IMR-90 (cell line): ENCODE measurements at regions not wholly inside any gene's neighbourhood (a gene's known extent, or its start where the extent isn't known, plus 50 kb on each side); places are given as distances from the start of the nearest gene placed in this dataset.

Experiments
- ATAC-seq: fragments of 200-7000 bp; cut with Tn5 transposase; 2 replicates; pipeline ENCODE4 v1.9.1; 2020; ENCODE audit warnings: low read depth, mild to moderate bottlenecking, moderate library complexity
- BruUV-seq: library from RNA; stranded (reverse); fragments of 400-500 nt; replicated peaks from 2 replicates; lab custom pipeline; 2021; lab: Mats Ljungman, UMichigan
- CTCF ChIA-PET: fragments of 300-600 bp; formaldehyde crosslinking; extraction: SDS; loops from one replicate; lab custom pipeline; 2021; ENCODE audit warnings: antibody characterized with exemption; lab: Yijun Ruan, JAX
- POLR2A ChIA-PET: fragments of 300-600 bp; sonication (Branson Sonifier 250); formaldehyde crosslinking; loops from one replicate; lab custom pipeline; 2022; ENCODE audit warnings: antibody characterized with exemption; ENCODE audit not compliant: unreplicated experiment; lab: Charles Lee
- DNase-seq: peaks from one replicate; pipeline ENCODE4 v3.0.0; 2013
- H2AFZ ChIP-seq: replicated peaks from 2 replicates; pipeline ENCODE3; 2013; ENCODE audit warnings: low read length, mild to moderate bottlenecking; ENCODE audit not compliant: poor library complexity
- H2AK5ac ChIP-seq: 2 replicates; pipeline ENCODE4 v1.6.1; 2013; ENCODE audit warnings: low read depth, low read length, inconsistent platforms
- H2AK9ac ChIP-seq: replicated peaks from 2 replicates; pipeline ENCODE3; 2013; ENCODE audit warnings: mild to moderate bottlenecking, low read depth, low read length, moderate library complexity; ENCODE audit not compliant: poor library complexity
- H2BK120ac ChIP-seq: 2 replicates; pipeline ENCODE4 v1.6.1; 2013; ENCODE audit warnings: low read depth, low read length, inconsistent platforms
- H2BK15ac ChIP-seq: 3 replicates; pipeline ENCODE4 v1.6.1; 2013; ENCODE audit warnings: low read depth, low read length, inconsistent platforms
- H2BK20ac ChIP-seq: 2 replicates; pipeline ENCODE4 v1.6.1; 2013; ENCODE audit warnings: low read depth, mild to moderate bottlenecking, inconsistent platforms, low read length, moderate library complexity
- H2BK5ac ChIP-seq: 2 replicates; pipeline ENCODE4 v1.6.1; 2013; ENCODE audit warnings: mild to moderate bottlenecking, low read depth, low read length, inconsistent platforms; ENCODE audit not compliant: poor library complexity, severe bottlenecking
- H3K14ac ChIP-seq: replicated peaks from 2 replicates; pipeline ENCODE4 v1.6.1; 2013; ENCODE audit warnings: low read depth, low read length, inconsistent platforms
- H3K18ac ChIP-seq: 2 replicates; pipeline ENCODE4 v1.6.1; 2013; ENCODE audit warnings: low read depth, low read length, control low read depth
- H3K23ac ChIP-seq: 2 replicates; pipeline ENCODE4 v1.6.1; 2013; ENCODE audit warnings: low read depth, low read length, inconsistent platforms
- H3K27ac ChIP-seq: 2 replicates; pipeline ENCODE4 v1.5.1; 2013; ENCODE audit warnings: mild to moderate bottlenecking, control low read depth, low read length; ENCODE audit not compliant: insufficient read depth
- H3K27me3 ChIP-seq: 2 replicates; pipeline ENCODE4 v1.6.1; 2013; ENCODE audit warnings: low read length; ENCODE audit not compliant: control insufficient read depth, insufficient read depth
- H3K36me3 ChIP-seq: 2 replicates; pipeline ENCODE4 v1.6.1; 2013; ENCODE audit warnings: low read length, mixed read lengths; ENCODE audit not compliant: control insufficient read depth, insufficient read depth
- H3K4ac ChIP-seq: 2 replicates; pipeline ENCODE4 v1.6.1; 2013; ENCODE audit warnings: low read depth, low read length, inconsistent platforms
- H3K4me1 ChIP-seq: 2 replicates; pipeline ENCODE4 v1.6.1; 2013; ENCODE audit warnings: low read length, mixed read lengths; ENCODE audit not compliant: control insufficient read depth, insufficient read depth
- H3K4me2 ChIP-seq: 2 replicates; pipeline ENCODE4 v1.6.1; 2013; ENCODE audit warnings: low read depth, mild to moderate bottlenecking, control low read depth, low read length, moderate library complexity
- H3K4me3 ChIP-seq: 2 replicates; pipeline ENCODE4 v1.5.1; 2013; ENCODE audit warnings: low read depth, mild to moderate bottlenecking, control low read depth, low read length, moderate library complexity; ENCODE audit not compliant: insufficient read depth
- H3K56ac ChIP-seq: 2 replicates; pipeline ENCODE4 v1.6.1; 2013; ENCODE audit warnings: low read length, inconsistent platforms; ENCODE audit not compliant: insufficient read depth; ENCODE audit errors: extremely low read depth
- H3K79me1 ChIP-seq, 2 experiments: 2 replicates each; pipeline ENCODE4 v1.6.1; 2013; ENCODE audit warnings: low read length in 2 of 2, inconsistent platforms in 1 of 2, low read depth in 1 of 2
- H3K9ac ChIP-seq: 2 replicates; pipeline ENCODE4 v1.6.1; 2013; ENCODE audit warnings: low read depth, low read length, control low read depth
- H3K9me1 ChIP-seq: 2 replicates; pipeline ENCODE4 v1.6.1; 2013; ENCODE audit warnings: low read length, inconsistent platforms; ENCODE audit not compliant: insufficient read depth
- H3K9me3 ChIP-seq: 2 replicates; pipeline ENCODE4 v1.6.1; 2013; ENCODE audit warnings: low read length; ENCODE audit not compliant: control insufficient read depth, insufficient read depth
- H4K20me1 ChIP-seq: 2 replicates; pipeline ENCODE4 v1.6.1; 2013; ENCODE audit warnings: low read length, inconsistent platforms; ENCODE audit not compliant: insufficient read depth
- H4K5ac ChIP-seq: 2 replicates; pipeline ENCODE4 v1.6.1; 2013; ENCODE audit warnings: mild to moderate bottlenecking, low read depth, low read length, control low read depth
- H4K8ac ChIP-seq, 2 experiments: 2 replicates each; pipeline ENCODE4 v1.6.1; 2013; ENCODE audit warnings: low read depth in 2 of 2, low read length in 2 of 2, control low read depth in 1 of 2, inconsistent platforms in 1 of 2
- H4K91ac ChIP-seq: 2 replicates; pipeline ENCODE4 v1.6.1; 2013; ENCODE audit warnings: low read depth, low read length, inconsistent platforms; ENCODE audit not compliant: insufficient read depth
- FOS ChIP-seq: fragments of 150-350 bp; IDR thresholded peaks from 2 replicates; pipeline ENCODE4 v1.6.1; 2016; ENCODE audit warnings: low read depth, low read length
- RCOR1 ChIP-seq: IDR thresholded peaks from 2 replicates; pipeline ENCODE4 v1.6.1; 2012; ENCODE audit warnings: mild to moderate bottlenecking, low read length, improper control_type of control experiment; ENCODE audit not compliant: insufficient replicate concordance
- USF2 ChIP-seq: fragments of 150-350 bp; IDR thresholded peaks from 2 replicates; pipeline ENCODE4 v1.6.1; 2017; ENCODE audit warnings: mild to moderate bottlenecking, antibody characterized with exemption, low read length, low read depth
- WGBS, 2 experiments: methylation state at CpG; one replicate each; pipeline versions ENCODE4 v1.1.5 to v1.1.7; 2013; ENCODE audit warnings: missing lambda C conversion rate in 2 of 2; ENCODE audit not compliant: insufficient read length in 1 of 2; ENCODE audit errors: extremely low coverage in 2 of 2; 5-methylcytosine and 5-hydroxymethylcytosine counted together
- dilution Hi-C: fragments of 300-500 bp; cut with HindIII; formaldehyde crosslinking; loops from one replicate; pipeline ENCODE4 v1.14.3; 2018; ENCODE audit warnings: low sequenced_read_pairs; ENCODE audit not compliant: unreplicated experiment
- in situ Hi-C: fragments of 300-500 bp; cut with MboI; formaldehyde crosslinking; loops from 3 replicates; pipeline ENCODE4 v1.14.3; 2019; ENCODE audit warnings: low sequenced_read_pairs, inconsistent platforms, mixed read lengths
- intact Hi-C: fragments of 100-400 bp; cut with micrococcal nuclease; formaldehyde crosslinking; loops from 2 replicates; pipeline ENCODE4 v1.10.0; 2022
- TF ChIP-seq, protein P1 (sequence below): fragments of 150-350 bp; IDR thresholded peaks from 2 replicates; pipeline ENCODE4 v1.6.1; 2016; ENCODE audit warnings: low read depth, mild to moderate bottlenecking, low read length, moderate library complexity, borderline replicate concordance

DNA sequence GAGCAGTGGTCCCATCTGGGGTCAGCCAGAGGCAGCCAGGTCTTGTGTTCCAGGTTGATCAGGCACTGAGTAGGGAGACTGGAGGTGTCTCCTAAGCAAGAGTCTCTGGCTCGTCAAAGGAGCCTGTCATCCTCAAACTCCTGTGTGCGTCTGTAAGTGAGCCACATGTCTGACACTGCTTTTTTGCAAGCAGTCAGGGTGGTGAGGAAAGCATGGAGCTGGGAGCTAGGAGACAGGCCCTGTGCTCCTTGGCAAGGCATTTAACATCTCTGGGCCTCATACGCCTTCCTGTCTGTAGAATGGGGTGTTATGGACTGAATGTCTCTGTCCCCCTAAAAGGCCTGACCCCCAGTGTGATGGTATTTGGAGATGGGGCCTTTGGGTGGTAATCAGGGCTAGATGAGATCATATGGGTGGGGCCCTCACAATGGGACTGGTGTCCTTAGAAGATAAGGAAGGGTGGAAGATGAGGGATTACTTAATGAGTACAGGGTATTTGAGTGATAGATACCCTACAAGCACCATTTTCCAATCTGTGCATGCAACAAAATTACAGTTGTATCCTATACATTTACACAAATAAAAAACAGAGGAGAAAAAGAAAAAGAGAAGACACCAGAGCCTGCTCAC, 53.0 kb downstream of the ARL6IP4 start:
- H2BK15ac ChIP-seq = no peak overlapping the region
- no peak overlapping the region for H2AFZ ChIP-seq
- H3K27ac ChIP-seq = no peak overlapping the region
- H3K4ac ChIP-seq = no peak overlapping the region
- DNase-seq (no peak), ATAC-seq (no peak)
- H4K91ac ChIP-seq = no peak overlapping the region
- no peak overlapping the region for H3K4me2 ChIP-seq
- H3K14ac ChIP-seq = no peak overlapping the region
- H4K20me1 ChIP-seq = 0 out of 2 replicates have a peak, but pooled peaks cover 5% of the 10 kb centered on the region
- no peak overlapping the region for H3K4me3 ChIP-seq
- TF ChIP-seq USF2 (no peak), FOS (no peak), RCOR1 (no peak)
- TF ChIP-seq, protein P1, sequence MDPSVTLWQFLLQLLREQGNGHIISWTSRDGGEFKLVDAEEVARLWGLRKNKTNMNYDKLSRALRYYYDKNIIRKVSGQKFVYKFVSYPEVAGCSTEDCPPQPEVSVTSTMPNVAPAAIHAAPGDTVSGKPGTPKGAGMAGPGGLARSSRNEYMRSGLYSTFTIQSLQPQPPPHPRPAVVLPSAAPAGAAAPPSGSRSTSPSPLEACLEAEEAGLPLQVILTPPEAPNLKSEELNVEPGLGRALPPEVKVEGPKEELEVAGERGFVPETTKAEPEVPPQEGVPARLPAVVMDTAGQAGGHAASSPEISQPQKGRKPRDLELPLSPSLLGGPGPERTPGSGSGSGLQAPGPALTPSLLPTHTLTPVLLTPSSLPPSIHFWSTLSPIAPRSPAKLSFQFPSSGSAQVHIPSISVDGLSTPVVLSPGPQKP = no peak
- H2AK5ac ChIP-seq = no peak overlapping the region
- no peak overlapping the region for H3K56ac ChIP-seq
- no peak overlapping the region for H3K18ac ChIP-seq
- no peak overlapping the region for H2BK5ac ChIP-seq
- peaks cover 17% of the 10 kb centered on the region for H3K36me3 ChIP-seq
- no peak overlapping the region for H3K9ac ChIP-seq
- peaks cover 0 to 4% of the 10 kb centered on the region in 2 experiments; a peak in 1 of 4 replicates for H3K79me1 ChIP-seq
- H4K8ac ChIP-seq = no peak overlapping the region
- CTCF ChIA-PET = no interaction called here
- POLR2A ChIA-PET = no interaction called here
- H3K9me3 ChIP-seq = no peaks in the 10 kb centered on the region
- dilution Hi-C loops = no loop called here
- 0 out of 2 replicates have a peak, but pooled peaks cover 1% of the 10 kb centered on the region for H3K4me1 ChIP-seq
- BruUV-seq = no TSS peak
- no CpG with 5 or more reads among the region's 3 CpGs for WGBS, 2 experiments
- H2BK120ac ChIP-seq = no peak overlapping the region
- no peaks in the 10 kb centered on the region for H3K27me3 ChIP-seq
- no peak overlapping the region for H2AK9ac ChIP-seq
- H3K9me1 ChIP-seq = peaks cover 13% of the 10 kb centered on the region
- H2BK20ac ChIP-seq = no peak overlapping the region
- in situ Hi-C loops = no loop called here
- intact Hi-C loops = no loop called here
- H3K23ac ChIP-seq = no peak overlapping the region
- no peak overlapping the region for H4K5ac ChIP-seq
